Activated T-cell treated with anti-CD3 and anti-CD28 coated beads, Interleukin-2, amount 50 U/mL, for 24 hours (primary cell): ENCODE measurements at regions not wholly inside any gene's neighbourhood (a gene's known extent, or its start where the extent isn't known, plus 50 kb on each side); places are given as distances from the start of the nearest gene placed in this dataset.

ENCODE experiments used
- DNase-seq: peaks from one replicate; pipeline ENCODE4 v3.0.0-alpha.2; 2020
- H3K27ac Mint-ChIP-seq: 2 replicates; pipeline ENCODE4 v1.8.0; 2020; ENCODE audit warnings: mild to moderate bottlenecking, mixed read lengths
- H3K27me3 Mint-ChIP-seq: 2 replicates; pipeline ENCODE4 v1.8.0; 2020; ENCODE audit warnings: mixed read lengths
- H3K36me3 Mint-ChIP-seq: 2 replicates; pipeline ENCODE4 v1.8.0; 2020; ENCODE audit warnings: low read depth, mixed read lengths
- H3K4me1 Mint-ChIP-seq: 2 replicates; pipeline ENCODE4 v1.8.0; 2020; ENCODE audit warnings: low read depth, mixed read lengths
- H3K4me3 Mint-ChIP-seq: 2 replicates; pipeline ENCODE4 v1.8.0; 2020; ENCODE audit warnings: mild to moderate bottlenecking, moderate library complexity, mixed read lengths
- H3K9me3 Mint-ChIP-seq: 2 replicates; pipeline ENCODE4 v1.8.0; 2020; ENCODE audit warnings: mixed read lengths

- H3K27ac Mint-ChIP-seq: no peak overlapping the region
- no peaks in the 10 kb centered on the region for H3K27me3 Mint-ChIP-seq
- H3K9me3 Mint-ChIP-seq: peaks cover 4% of the 10 kb centered on the region
- DNase-seq: no peak
- no peak overlapping the region for H3K4me3 Mint-ChIP-seq
- H3K36me3 Mint-ChIP-seq: no peaks in the 10 kb centered on the region
- H3K4me1 Mint-ChIP-seq: no peaks in the 10 kb centered on the region
Observed at GRCh38 chr5:125634216-125634835, 788.9 kb upstream of the GRAMD2B start.

GRCh38 chr5:125639858-125640257 lies 783.4 kb upstream of the GRAMD2B start:
- H3K27ac Mint-ChIP-seq: no peak overlapping the region
- no peak overlapping the region for H3K4me3 Mint-ChIP-seq
- peaks cover 18% of the 10 kb centered on the region for H3K9me3 Mint-ChIP-seq
- H3K27me3 Mint-ChIP-seq: no peaks in the 10 kb centered on the region
- H3K36me3 Mint-ChIP-seq: no peaks in the 10 kb centered on the region
- H3K4me1 Mint-ChIP-seq: no peaks in the 10 kb centered on the region
- DNase-seq: no peak

- DNase-seq: no peak
- no peak overlapping the region for H3K27ac Mint-ChIP-seq
- H3K36me3 Mint-ChIP-seq: no peaks in the 10 kb centered on the region
- peaks cover 8% of the 10 kb centered on the region for H3K9me3 Mint-ChIP-seq
- no peaks in the 10 kb centered on the region for H3K27me3 Mint-ChIP-seq
- H3K4me3 Mint-ChIP-seq: no peak overlapping the region
- H3K4me1 Mint-ChIP-seq: no peaks in the 10 kb centered on the region
Observed at GRCh38 chr5:125652761-125653160, 770.4 kb upstream of the GRAMD2B start.

GRCh38 chr5:125654392-125654791 lies 768.8 kb upstream of the GRAMD2B start:
- Mint-ChIP-seq H3K27ac (no peak overlapping the region), H3K36me3 (no peaks in the 10 kb centered on the region), H3K4me1 (no peaks in the 10 kb centered on the region), H3K4me3 (no peak overlapping the region), H3K27me3 (no peaks in the 10 kb centered on the region), H3K9me3 (peaks cover 8% of the 10 kb centered on the region)
- no peak for DNase-seq

GRCh38 chr5:125655156-125655555 lies 768.1 kb upstream of the GRAMD2B start:
- no peaks in the 10 kb centered on the region for H3K4me1 Mint-ChIP-seq
- H3K4me3 Mint-ChIP-seq: no peak overlapping the region
- H3K27me3 Mint-ChIP-seq: no peaks in the 10 kb centered on the region
- no peaks in the 10 kb centered on the region for H3K36me3 Mint-ChIP-seq
- no peak overlapping the region for H3K27ac Mint-ChIP-seq
- DNase-seq: no peak
- peaks cover 8% of the 10 kb centered on the region for H3K9me3 Mint-ChIP-seq

DNA sequence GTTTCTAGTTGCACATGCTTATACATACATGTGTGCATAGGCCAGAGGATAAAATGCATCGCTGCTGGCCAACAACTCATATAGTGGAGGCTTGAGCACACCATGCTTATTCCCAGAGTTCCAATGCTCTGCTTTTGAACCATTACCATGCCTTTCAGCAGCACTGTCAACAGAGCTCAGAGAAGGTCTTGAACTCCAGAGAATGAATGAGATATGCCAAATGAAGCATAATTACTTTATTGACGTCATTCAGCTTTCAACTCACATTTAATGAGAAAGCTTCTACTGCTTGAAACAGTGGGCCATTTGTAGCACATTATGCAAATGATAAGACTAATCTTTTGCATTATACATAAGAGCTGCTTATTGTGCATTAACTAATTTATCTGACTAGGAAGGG lies 765.3 kb upstream of the GRAMD2B start:
- no peak overlapping the region for H3K27ac Mint-ChIP-seq
- H3K27me3 Mint-ChIP-seq: no peaks in the 10 kb centered on the region
- no peaks in the 10 kb centered on the region for H3K4me1 Mint-ChIP-seq
- no peak for DNase-seq
- no peak overlapping the region for H3K4me3 Mint-ChIP-seq
- H3K36me3 Mint-ChIP-seq: no peaks in the 10 kb centered on the region
- H3K9me3 Mint-ChIP-seq: peaks cover 12% of the 10 kb centered on the region

GRCh38 chr5:125659316-125660023 lies 763.7 kb upstream of the GRAMD2B start:
- no peak for DNase-seq
- no peaks in the 10 kb centered on the region for H3K27me3 Mint-ChIP-seq
- no peak overlapping the region for H3K27ac Mint-ChIP-seq
- H3K4me3 Mint-ChIP-seq: no peak overlapping the region
- peaks cover 12% of the 10 kb centered on the region for H3K9me3 Mint-ChIP-seq
- H3K4me1 Mint-ChIP-seq: no peaks in the 10 kb centered on the region
- H3K36me3 Mint-ChIP-seq: no peaks in the 10 kb centered on the region

DNA sequence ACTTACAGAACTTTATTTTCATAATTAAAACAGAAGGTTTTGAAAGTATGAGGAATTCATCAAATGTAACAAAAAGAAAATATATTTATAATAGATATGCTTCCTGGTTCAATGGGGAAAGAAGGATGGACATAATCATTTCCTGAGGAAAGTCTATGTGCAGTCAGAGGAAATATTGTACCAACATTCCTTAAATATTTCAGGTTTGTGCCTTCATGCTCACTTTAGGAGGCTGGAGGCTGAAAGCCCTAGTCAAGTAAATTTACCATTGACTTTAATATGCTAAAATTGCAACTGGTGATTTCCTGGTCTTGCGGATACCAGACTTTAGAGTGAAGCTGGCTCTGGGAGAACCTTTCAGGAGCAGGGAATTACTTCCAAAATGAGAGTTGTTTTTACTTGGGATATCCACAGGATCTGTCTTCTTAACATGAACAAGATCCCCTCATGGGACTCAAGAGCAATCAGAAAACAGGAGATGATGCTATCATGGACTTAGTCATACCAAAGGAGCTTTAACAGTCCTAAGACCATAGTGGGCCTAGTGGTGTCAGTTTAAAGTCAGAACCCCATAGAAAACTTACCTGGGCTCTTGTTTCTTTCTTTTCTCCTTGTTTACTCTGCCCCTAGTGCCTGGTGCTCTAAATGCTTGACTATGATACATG lies 762.8 kb upstream of the GRAMD2B start:
- Mint-ChIP-seq H3K27me3 (no peaks in the 10 kb centered on the region), H3K4me1 (no peaks in the 10 kb centered on the region), H3K27ac (no peak overlapping the region), H3K9me3 (peaks cover 12% of the 10 kb centered on the region), H3K36me3 (no peaks in the 10 kb centered on the region), H3K4me3 (no peak overlapping the region)
- no peak for DNase-seq

DNA sequence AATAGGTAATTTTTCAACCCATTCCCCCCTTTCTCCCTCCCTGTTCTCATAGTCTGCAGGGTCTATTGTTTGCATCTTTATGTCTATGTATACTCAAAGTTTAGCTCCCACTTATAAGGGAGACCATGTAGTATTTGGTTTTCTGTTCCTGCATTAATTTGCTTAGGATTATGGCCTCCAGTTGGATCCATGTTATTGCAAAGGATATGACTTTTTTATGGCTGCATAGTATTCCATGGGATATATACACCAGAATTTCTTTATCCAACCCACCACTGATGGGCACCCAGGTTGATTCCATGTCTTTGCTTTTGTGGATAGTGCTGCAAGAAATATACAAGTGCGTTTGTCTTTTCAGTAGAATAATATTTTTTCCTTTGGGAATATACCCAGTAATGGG lies 761.6 kb upstream of the GRAMD2B start:
- Mint-ChIP-seq H3K9me3 (peaks cover 16% of the 10 kb centered on the region), H3K36me3 (no peaks in the 10 kb centered on the region), H3K4me3 (no peak overlapping the region), H3K27me3 (no peaks in the 10 kb centered on the region), H3K27ac (no peak overlapping the region), H3K4me1 (no peaks in the 10 kb centered on the region)
- no peak for DNase-seq

DNA sequence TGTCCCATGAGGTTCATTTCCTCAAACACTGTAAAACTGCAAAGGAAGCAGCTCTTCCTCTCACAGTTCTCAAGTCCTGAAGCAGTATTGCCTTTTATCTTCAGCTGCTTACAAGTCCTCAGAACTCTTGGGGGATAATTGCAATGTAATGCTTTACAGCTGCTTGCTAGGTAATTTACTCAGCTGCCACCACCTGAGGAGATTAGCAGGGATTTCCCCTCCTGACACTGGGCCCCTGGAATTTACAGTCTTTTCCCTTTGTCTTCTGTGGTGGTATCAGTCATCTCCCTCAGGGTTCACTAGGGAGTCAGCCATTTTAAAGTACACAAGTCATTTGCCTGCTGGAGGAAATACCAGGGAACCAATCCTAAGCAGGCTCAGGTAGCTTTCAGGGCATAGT lies 754.3 kb upstream of the GRAMD2B start:
- Mint-ChIP-seq H3K27ac (no peak overlapping the region), H3K4me1 (no peaks in the 10 kb centered on the region), H3K36me3 (no peaks in the 10 kb centered on the region), H3K27me3 (no peaks in the 10 kb centered on the region), H3K9me3 (peaks cover 8% of the 10 kb centered on the region), H3K4me3 (no peak overlapping the region)
- no peak for DNase-seq

DNA sequence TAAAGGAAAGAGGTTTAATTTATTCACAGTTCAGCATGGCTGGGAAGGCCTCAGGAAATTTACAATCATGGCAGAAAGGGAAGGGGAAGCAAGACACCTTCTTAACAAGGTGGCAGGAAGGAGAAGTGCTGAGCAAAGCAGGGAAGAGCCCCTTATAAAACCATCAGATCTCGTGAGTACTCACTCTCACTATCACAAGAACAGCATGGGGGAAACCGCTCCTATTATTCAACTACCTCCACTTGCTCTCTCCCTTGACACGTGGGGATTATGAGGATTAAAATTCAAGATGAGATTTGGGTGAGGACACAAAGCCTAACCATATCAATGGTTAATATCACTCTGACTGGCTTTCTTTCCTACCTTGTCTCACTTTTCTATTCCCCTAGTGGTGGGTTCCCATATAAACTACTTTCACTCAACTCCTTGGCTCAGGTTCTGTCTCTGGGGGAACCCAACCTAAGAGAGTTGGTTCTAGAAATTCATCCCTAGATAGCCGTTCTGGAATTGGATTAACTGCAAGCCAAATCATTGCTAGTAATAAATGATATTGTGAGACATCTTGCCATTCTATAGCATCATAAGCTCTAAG lies 749.8 kb upstream of the GRAMD2B start:
- Mint-ChIP-seq H3K4me3 (no peak overlapping the region), H3K36me3 (no peaks in the 10 kb centered on the region), H3K4me1 (no peaks in the 10 kb centered on the region)

DNA sequence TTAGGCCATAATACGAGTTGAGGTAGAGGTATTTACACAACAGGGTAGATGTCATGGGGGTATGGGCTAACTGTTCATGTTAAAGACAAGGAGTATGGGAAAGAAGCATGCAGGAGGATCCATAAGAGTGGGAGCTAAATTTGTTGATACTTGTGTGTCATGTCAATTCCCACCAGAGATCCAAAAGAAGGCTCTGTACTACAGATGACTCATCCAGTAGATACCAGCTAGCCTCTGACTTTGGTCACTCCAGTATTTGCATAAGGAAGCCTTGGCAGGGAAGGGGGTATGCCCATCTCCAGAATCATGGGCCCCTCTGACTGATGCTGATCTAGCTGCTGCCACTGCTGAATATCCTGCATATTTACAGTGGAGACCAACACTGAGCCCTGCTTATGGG lies 743.7 kb upstream of the GRAMD2B start:
- no peak for DNase-seq
- Mint-ChIP-seq H3K4me3 (no peak overlapping the region), H3K27me3 (no peaks in the 10 kb centered on the region), H3K36me3 (no peaks in the 10 kb centered on the region), H3K4me1 (no peaks in the 10 kb centered on the region), H3K27ac (no peak overlapping the region), H3K9me3 (peaks cover 10% of the 10 kb centered on the region)

More for the DNA sequence above, 749.8 kb upstream of the GRAMD2B start:
- Mint-ChIP-seq H3K27me3 (no peaks in the 10 kb centered on the region), H3K9me3 (peaks cover 7% of the 10 kb centered on the region), H3K27ac (no peak overlapping the region)
- DNase-seq: no peak

- Mint-ChIP-seq H3K9me3 (peaks cover 22% of the 10 kb centered on the region), H3K4me1 (no peaks in the 10 kb centered on the region), H3K4me3 (no peak overlapping the region), H3K36me3 (no peaks in the 10 kb centered on the region), H3K27ac (no peak overlapping the region), H3K27me3 (no peaks in the 10 kb centered on the region)
- DNase-seq: no peak
Observed at GRCh38 chr5:125683669-125684068, 739.5 kb upstream of the GRAMD2B start.

GRCh38 chr5:125685771-125686170 lies 737.4 kb upstream of the GRAMD2B start:
- no peaks in the 10 kb centered on the region for H3K27me3 Mint-ChIP-seq
- H3K36me3 Mint-ChIP-seq: no peaks in the 10 kb centered on the region
- no peaks in the 10 kb centered on the region for H3K4me1 Mint-ChIP-seq
- H3K9me3 Mint-ChIP-seq: peaks cover 19% of the 10 kb centered on the region
- no peak overlapping the region for H3K4me3 Mint-ChIP-seq
- H3K27ac Mint-ChIP-seq: no peak overlapping the region
- no peak for DNase-seq
